ENCODE measurements at regions not wholly inside any gene's neighbourhood (a gene's known extent, or its start where the extent isn't known, plus 50 kb on each side); places are given as distances from the start of the nearest gene placed in this dataset.

- Histone ChIP-seq H3K9me3 (ENCODE audit: low read depth, low read length) (no peaks in the 10 kb centered on the region), H3K4me1 (ENCODE audit: insufficient read depth, low read length) (no peaks in the 10 kb centered on the region), H3K27ac (ENCODE audit: low read depth, low read length) (no peak overlapping the region), H3K4me2 (ENCODE audit: insufficient read depth, low read length) (no peak overlapping the region), H4K20me1 (ENCODE audit: insufficient read depth, low read length) (no peaks in the 10 kb centered on the region), H2AFZ (ENCODE audit: low read length) (no peak overlapping the region), H3K27me3 (ENCODE audit: insufficient read depth, low read length) (no peaks in the 10 kb centered on the region), H3K4me3 (ENCODE audit: insufficient read depth, low read length) (no peak overlapping the region), H3K79me2 (ENCODE audit: insufficient read depth, low read length) (no peaks in the 10 kb centered on the region), H3K36me3 (ENCODE audit: insufficient read depth, low read length) (no peaks in the 10 kb centered on the region)
- DNase-seq (ENCODE audit: insufficient read length, low spot score, missing footprints): no peak
- no peak for TF ChIP-seq CTCF (IDR thresholded peaks at IDR 0.05; ENCODE audit: extremely low read depth, low read depth, low read length)
Measured at GRCh38 chr4:135166661-135167060, 965.1 kb upstream of the PABPC4L start.

DNA sequence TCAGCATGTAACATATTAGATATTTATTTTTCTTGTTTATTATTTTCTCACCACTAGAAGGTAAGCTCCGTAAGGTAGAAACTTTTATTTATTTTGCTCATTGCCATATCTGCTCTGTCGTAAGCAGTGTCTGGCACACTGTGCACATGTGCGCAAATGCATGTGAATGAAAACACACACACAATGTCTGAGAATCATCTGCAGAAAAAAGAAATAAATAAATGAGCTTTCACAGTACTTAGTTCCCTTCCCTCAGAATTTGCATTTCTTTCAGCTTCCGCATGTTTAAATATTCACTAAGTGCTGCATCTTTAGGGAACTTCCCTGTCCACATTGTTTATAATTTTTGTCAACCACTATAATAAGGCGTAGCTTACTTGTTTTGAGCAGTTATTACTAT, 963.0 kb upstream of the PABPC4L start:
- Histone ChIP-seq H3K4me3 (ENCODE audit: insufficient read depth, low read length) (no peak overlapping the region), H3K27me3 (ENCODE audit: insufficient read depth, low read length) (no peaks in the 10 kb centered on the region), H3K27ac (ENCODE audit: low read depth, low read length) (no peak overlapping the region), H3K4me1 (ENCODE audit: insufficient read depth, low read length) (no peaks in the 10 kb centered on the region), H2AFZ (ENCODE audit: low read length) (no peak overlapping the region), H3K36me3 (ENCODE audit: insufficient read depth, low read length) (no peaks in the 10 kb centered on the region), H3K4me2 (ENCODE audit: insufficient read depth, low read length) (no peak overlapping the region), H3K9me3 (ENCODE audit: low read depth, low read length) (no peaks in the 10 kb centered on the region), H3K79me2 (ENCODE audit: insufficient read depth, low read length) (no peaks in the 10 kb centered on the region), H4K20me1 (ENCODE audit: insufficient read depth, low read length) (no peaks in the 10 kb centered on the region)
- no peak for TF ChIP-seq CTCF (IDR thresholded peaks at IDR 0.05; ENCODE audit: extremely low read depth, low read depth, low read length)
- no peak for DNase-seq (ENCODE audit: insufficient read length, low spot score, missing footprints)

- Histone ChIP-seq H3K36me3 (ENCODE audit: insufficient read depth, low read length) (no peaks in the 10 kb centered on the region), H3K9me3 (ENCODE audit: low read depth, low read length) (no peaks in the 10 kb centered on the region), H2AFZ (ENCODE audit: low read length) (no peak overlapping the region), H3K4me3 (ENCODE audit: insufficient read depth, low read length) (no peak overlapping the region), H3K4me2 (ENCODE audit: insufficient read depth, low read length) (peak overlapping the region; percentile 9), H3K27me3 (ENCODE audit: insufficient read depth, low read length) (no peaks in the 10 kb centered on the region), H3K79me2 (ENCODE audit: insufficient read depth, low read length) (no peaks in the 10 kb centered on the region), H4K20me1 (ENCODE audit: insufficient read depth, low read length) (no peaks in the 10 kb centered on the region), H3K27ac (ENCODE audit: low read depth, low read length) (no peak overlapping the region), H3K4me1 (ENCODE audit: insufficient read depth, low read length) (no peaks in the 10 kb centered on the region)
- no peak for TF ChIP-seq CTCF (IDR thresholded peaks at IDR 0.05; ENCODE audit: extremely low read depth, low read depth, low read length)
- no peak for DNase-seq (ENCODE audit: insufficient read length, low spot score, missing footprints)
Measured at GRCh38 chr4:135144498-135144897, 942.9 kb upstream of the PABPC4L start.

GRCh38 chr4:135124196-135124595, 922.6 kb upstream of the PABPC4L start:
- Histone ChIP-seq H3K4me3 (ENCODE audit: insufficient read depth, low read length) (no peak overlapping the region), H3K4me1 (ENCODE audit: insufficient read depth, low read length) (no peaks in the 10 kb centered on the region), H3K36me3 (ENCODE audit: insufficient read depth, low read length) (no peaks in the 10 kb centered on the region), H3K9me3 (ENCODE audit: low read depth, low read length) (no peaks in the 10 kb centered on the region), H4K20me1 (ENCODE audit: insufficient read depth, low read length) (no peaks in the 10 kb centered on the region), H3K27me3 (ENCODE audit: insufficient read depth, low read length) (no peaks in the 10 kb centered on the region), H3K4me2 (ENCODE audit: insufficient read depth, low read length) (no peak overlapping the region), H2AFZ (ENCODE audit: low read length) (no peak overlapping the region), H3K27ac (ENCODE audit: low read depth, low read length) (no peak overlapping the region), H3K79me2 (ENCODE audit: insufficient read depth, low read length) (no peaks in the 10 kb centered on the region)
- no peak for DNase-seq (ENCODE audit: insufficient read length, low spot score, missing footprints)
- TF ChIP-seq CTCF (IDR thresholded peaks at IDR 0.05; ENCODE audit: extremely low read depth, low read depth, low read length): no peak

All from osteoblast (primary cell).